ENCODE measurements at regions not wholly inside any gene's neighbourhood (a gene's known extent, or its start where the extent isn't known, plus 50 kb on each side); places are given as distances from the start of the nearest gene placed in this dataset.

DNA sequence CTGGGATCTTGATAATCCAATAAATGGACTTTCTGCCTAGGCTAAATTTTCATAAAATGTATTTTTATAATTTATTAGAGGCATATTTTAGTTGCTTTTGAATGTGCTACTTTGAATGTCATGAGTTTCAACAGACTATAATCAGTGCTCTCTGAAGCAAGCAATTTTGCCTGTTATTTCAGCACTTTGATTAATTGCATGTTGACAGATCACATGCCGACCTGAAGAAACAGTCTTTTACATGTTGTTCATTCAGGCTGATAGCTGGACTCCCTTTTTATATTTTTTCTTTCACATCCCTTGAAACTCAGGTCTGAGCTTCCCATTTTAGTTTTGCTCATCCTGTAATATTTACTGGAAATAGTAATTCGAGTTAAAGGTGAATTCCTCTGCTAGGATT is 341.0 kb downstream of the NAP1L3 start:
- CTCF ChIA-PET = no interaction called here
- no peak for DNase-seq (ENCODE audit: extremely low spot score)
- no peak for TF ChIP-seq BHLHE40 (IDR thresholded peaks at IDR 0.05; ENCODE audit: borderline replicate concordance)
- no peak for TF ChIP-seq TARDBP (IDR thresholded peaks at IDR 0.05)
- TF ChIP-seq FOXM1 (IDR thresholded peaks at IDR 0.05; ENCODE audit: borderline replicate concordance) = no peak
- no peak for TF ChIP-seq CTBP1 (IDR thresholded peaks at IDR 0.05; ENCODE audit: borderline replicate concordance)
- no peak for TF ChIP-seq SUZ12 (IDR thresholded peaks at IDR 0.05)
- TF ChIP-seq ZNF384 (IDR thresholded peaks at IDR 0.05) = no peak
- TF ChIP-seq L3MBTL2 (conservative IDR thresholded peaks at IDR 0.05) = no peak
- no peak for TF ChIP-seq ARNT (IDR thresholded peaks at IDR 0.05)
- TF ChIP-seq, protein P1, sequence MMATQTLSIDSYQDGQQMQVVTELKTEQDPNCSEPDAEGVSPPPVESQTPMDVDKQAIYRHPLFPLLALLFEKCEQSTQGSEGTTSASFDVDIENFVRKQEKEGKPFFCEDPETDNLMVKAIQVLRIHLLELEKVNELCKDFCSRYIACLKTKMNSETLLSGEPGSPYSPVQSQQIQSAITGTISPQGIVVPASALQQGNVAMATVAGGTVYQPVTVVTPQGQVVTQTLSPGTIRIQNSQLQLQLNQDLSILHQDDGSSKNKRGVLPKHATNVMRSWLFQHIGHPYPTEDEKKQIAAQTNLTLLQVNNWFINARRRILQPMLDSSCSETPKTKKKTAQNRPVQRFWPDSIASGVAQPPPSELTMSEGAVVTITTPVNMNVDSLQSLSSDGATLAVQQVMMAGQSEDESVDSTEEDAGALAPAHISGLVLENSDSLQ (IDR thresholded peaks at IDR 0.05) = no peak
- no peak for TF ChIP-seq HDGF (IDR thresholded peaks at IDR 0.05; ENCODE audit: borderline replicate concordance)
- TF ChIP-seq ELF4 (IDR thresholded peaks at IDR 0.05) = no peak
- no peak for TF ChIP-seq NFRKB (IDR thresholded peaks at IDR 0.05)
- POLR2A ChIA-PET = no interaction called here

GRCh38 chrX:93322110-93322509 is 351.3 kb downstream of the NAP1L3 start:
- CTCF ChIA-PET = no interaction called here
- POLR2A ChIA-PET = no interaction called here
- no peak for DNase-seq (ENCODE audit: extremely low spot score)
- no peak for TF ChIP-seq ELF4 (IDR thresholded peaks at IDR 0.05)
- no peak for TF ChIP-seq SUZ12 (IDR thresholded peaks at IDR 0.05)
- TF ChIP-seq FOXA1 (IDR thresholded peaks at IDR 0.05) = no peak
- TF ChIP-seq, protein P1 (IDR thresholded peaks at IDR 0.05) = no peak
- no peak for TF ChIP-seq BHLHE40 (IDR thresholded peaks at IDR 0.05; ENCODE audit: borderline replicate concordance)
- no peak for TF ChIP-seq L3MBTL2 (conservative IDR thresholded peaks at IDR 0.05)
- TF ChIP-seq SP1 (IDR thresholded peaks at IDR 0.05) = no peak
- TF ChIP-seq NFRKB (IDR thresholded peaks at IDR 0.05) = no peak
- TF ChIP-seq ARNT (IDR thresholded peaks at IDR 0.05) = no peak
- TF ChIP-seq TARDBP (IDR thresholded peaks at IDR 0.05) = no peak
- no peak for TF ChIP-seq ZNF384 (IDR thresholded peaks at IDR 0.05)
- TF ChIP-seq CTBP1 (IDR thresholded peaks at IDR 0.05; ENCODE audit: borderline replicate concordance) = no peak
- no peak for TF ChIP-seq FOXM1 (IDR thresholded peaks at IDR 0.05; ENCODE audit: borderline replicate concordance)
- no peak for TF ChIP-seq FOXK2 (IDR thresholded peaks at IDR 0.05)
- TF ChIP-seq LEF1 (IDR thresholded peaks at IDR 0.05; ENCODE audit: borderline replicate concordance) = no peak

DNA sequence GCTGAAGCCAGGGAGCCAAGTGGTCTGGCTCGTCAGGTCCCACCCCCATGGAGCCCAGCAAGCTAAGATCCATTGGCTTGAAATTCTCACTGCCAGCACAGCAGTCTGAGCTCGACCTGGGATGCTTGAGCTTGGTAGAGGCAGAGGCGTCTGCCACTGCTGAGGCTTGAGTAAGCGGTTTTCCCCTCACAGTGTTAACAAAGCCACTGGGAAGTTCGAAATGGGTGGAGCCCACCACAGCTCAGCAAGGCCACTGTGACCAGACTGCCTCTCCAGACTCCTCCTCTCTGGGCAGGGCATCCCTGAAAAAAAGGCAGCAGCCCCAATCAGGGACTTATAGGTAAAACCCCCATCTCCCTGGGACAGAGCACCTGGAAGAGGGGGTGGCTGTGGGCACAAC is 353.8 kb downstream of the NAP1L3 start:
- TF ChIP-seq FOXM1 (IDR thresholded peaks at IDR 0.05; ENCODE audit: borderline replicate concordance) (no peak), FOXA1 (IDR thresholded peaks at IDR 0.05) (no peak), TARDBP (IDR thresholded peaks at IDR 0.05) (no peak), ZNF384 (IDR thresholded peaks at IDR 0.05) (no peak), SUZ12 (IDR thresholded peaks at IDR 0.05) (no peak), BHLHE40 (IDR thresholded peaks at IDR 0.05; ENCODE audit: borderline replicate concordance) (no peak), LEF1 (IDR thresholded peaks at IDR 0.05; ENCODE audit: borderline replicate concordance) (no peak), ARNT (IDR thresholded peaks at IDR 0.05) (no peak), SP1 (IDR thresholded peaks at IDR 0.05) (no peak), L3MBTL2 (conservative IDR thresholded peaks at IDR 0.05) (no peak), ELF4 (IDR thresholded peaks at IDR 0.05) (no peak), CTBP1 (IDR thresholded peaks at IDR 0.05; ENCODE audit: borderline replicate concordance) (no peak), FOXK2 (IDR thresholded peaks at IDR 0.05) (no peak), HDGF (IDR thresholded peaks at IDR 0.05; ENCODE audit: borderline replicate concordance) (no peak), NFRKB (IDR thresholded peaks at IDR 0.05) (no peak)
- TF ChIP-seq, protein P1 (IDR thresholded peaks at IDR 0.05) = no peak
- ChIA-PET CTCF (no interaction called here), POLR2A (no interaction called here)
- no peak for DNase-seq (ENCODE audit: extremely low spot score)

Data from HEK293T (cell line).